ENCODE measurements at regions not wholly inside any gene's neighbourhood (a gene's known extent, or its start where the extent isn't known, plus 50 kb on each side); places are given as distances from the start of the nearest gene placed in this dataset.

DNA sequence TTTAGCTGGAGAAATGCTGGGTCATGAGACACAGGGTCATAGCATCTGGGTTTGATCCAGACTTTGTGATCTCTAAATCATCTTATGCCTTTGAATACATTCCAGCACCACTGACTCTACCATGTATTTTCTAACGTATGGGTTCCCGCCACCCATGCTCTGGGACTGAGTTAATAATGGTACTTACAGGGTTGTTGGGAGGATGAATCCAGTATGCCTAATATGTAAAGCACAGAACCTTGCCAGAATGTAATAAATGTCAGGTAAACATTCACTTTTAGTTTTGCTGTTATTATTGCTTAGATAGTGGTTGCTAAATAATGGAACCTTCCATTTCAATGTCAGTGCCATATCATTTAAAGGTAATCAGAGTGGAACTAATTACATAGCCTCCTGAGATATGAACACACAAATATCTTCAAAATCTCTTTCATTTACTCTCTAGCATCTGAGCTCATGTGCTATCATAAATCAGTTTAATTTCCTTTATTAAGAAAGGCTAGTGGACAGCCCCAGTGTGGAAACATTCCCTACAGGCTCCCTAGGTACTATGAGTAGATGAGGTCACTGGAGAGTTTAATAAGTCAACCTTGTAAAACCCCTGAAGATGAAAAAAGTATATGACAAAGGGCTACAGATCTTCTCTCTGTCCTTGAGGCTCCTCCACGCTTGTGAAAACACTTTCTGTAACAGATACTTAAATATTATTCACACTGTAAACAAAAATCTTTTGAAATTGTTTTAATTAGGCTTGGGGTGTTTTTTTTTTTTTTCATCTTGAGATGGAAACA lies 226.6 kb downstream of the ALDH8A1 start:
- Histone ChIP-seq H3K9me2 (replicated peaks; ENCODE audit: control insufficient read depth, low read length) (no peaks in the 10 kb centered on the region), H3K79me2 (ENCODE audit: control insufficient read depth, low read length) (no peaks in the 10 kb centered on the region), H3K4me3 (ENCODE audit: low read length) (no peak overlapping the region), H3K4me1 (ENCODE audit: control insufficient read depth, low read length) (no peaks in the 10 kb centered on the region), H4K20me1 (ENCODE audit: control insufficient read depth, insufficient read depth, low read depth, low read length) (no peaks in the 10 kb centered on the region), H3K4me2 (ENCODE audit: low read length) (no peak overlapping the region), H3K27ac (ENCODE audit: low read depth, low read length) (no peak overlapping the region), H3K27me3 (ENCODE audit: control insufficient read depth, low read length) (peaks cover 8% of the 10 kb centered on the region; the same call in 1 of the 2 replicates), H3K9me3 (ENCODE audit: control insufficient read depth, insufficient read depth, low read length) (no peaks in the 10 kb centered on the region), H3F3A (ENCODE audit: control insufficient read depth, insufficient read depth) (no peaks in the 10 kb centered on the region), H3K36me3 (ENCODE audit: control insufficient read depth, low read length) (no peaks in the 10 kb centered on the region)
- TF ChIP-seq EZH2phosphoT487 (IDR thresholded peaks at IDR 0.05; ENCODE audit: borderline replicate concordance, low read length) = no peak
- TF ChIP-seq, protein P1, sequence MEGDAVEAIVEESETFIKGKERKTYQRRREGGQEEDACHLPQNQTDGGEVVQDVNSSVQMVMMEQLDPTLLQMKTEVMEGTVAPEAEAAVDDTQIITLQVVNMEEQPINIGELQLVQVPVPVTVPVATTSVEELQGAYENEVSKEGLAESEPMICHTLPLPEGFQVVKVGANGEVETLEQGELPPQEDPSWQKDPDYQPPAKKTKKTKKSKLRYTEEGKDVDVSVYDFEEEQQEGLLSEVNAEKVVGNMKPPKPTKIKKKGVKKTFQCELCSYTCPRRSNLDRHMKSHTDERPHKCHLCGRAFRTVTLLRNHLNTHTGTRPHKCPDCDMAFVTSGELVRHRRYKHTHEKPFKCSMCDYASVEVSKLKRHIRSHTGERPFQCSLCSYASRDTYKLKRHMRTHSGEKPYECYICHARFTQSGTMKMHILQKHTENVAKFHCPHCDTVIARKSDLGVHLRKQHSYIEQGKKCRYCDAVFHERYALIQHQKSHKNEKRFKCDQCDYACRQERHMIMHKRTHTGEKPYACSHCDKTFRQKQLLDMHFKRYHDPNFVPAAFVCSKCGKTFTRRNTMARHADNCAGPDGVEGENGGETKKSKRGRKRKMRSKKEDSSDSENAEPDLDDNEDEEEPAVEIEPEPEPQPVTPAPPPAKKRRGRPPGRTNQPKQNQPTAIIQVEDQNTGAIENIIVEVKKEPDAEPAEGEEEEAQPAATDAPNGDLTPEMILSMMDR (IDR thresholded peaks at IDR 0.05; ENCODE audit: low read depth, low read length, poor library complexity, severe bottlenecking) = no peak

DNA sequence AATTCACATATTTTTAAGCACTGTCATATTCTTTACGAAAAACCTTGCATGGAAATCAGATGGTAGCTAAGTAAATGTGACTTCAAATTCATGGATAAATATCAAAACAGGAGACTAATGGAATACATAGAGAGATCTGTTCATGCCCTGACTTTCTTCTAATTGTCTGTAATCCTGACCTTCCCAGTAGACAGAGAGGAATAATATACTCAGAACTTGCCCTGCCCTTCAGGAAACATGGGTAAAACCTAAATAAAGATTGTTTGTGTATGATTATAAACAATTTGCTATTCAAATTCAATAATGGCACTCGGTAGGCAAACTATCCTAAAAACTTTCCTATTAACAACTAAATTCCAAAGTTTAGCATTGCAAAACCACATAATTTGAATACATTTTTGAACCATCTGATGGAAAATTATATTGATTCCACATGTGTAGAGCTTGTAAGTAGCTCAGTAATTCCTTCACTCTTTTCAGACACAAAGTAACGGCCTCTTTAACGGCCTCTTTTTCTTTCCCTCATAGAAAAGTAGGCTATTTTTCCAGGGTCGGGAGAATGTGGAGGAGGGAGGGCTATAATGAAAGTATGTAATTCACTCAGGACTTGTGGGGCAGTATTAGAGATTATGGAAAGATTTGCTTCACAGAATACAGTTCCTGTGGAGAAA lies 227.6 kb downstream of the ALDH8A1 start:
- H3K4me1 ChIP-seq (ENCODE audit: control insufficient read depth, low read length) = no peaks in the 10 kb centered on the region
- H3K4me2 ChIP-seq (ENCODE audit: low read length) = no peak overlapping the region
- no peak overlapping the region for H3K27ac ChIP-seq (ENCODE audit: low read depth, low read length)
- no peaks in the 10 kb centered on the region for H3K79me2 ChIP-seq (ENCODE audit: control insufficient read depth, low read length)
- H3K27me3 ChIP-seq (ENCODE audit: control insufficient read depth, low read length) = peaks cover 8% of the 10 kb centered on the region; the same call in 1 of the 2 replicates
- no peak for TF ChIP-seq EZH2phosphoT487 (IDR thresholded peaks at IDR 0.05; ENCODE audit: borderline replicate concordance, low read length)
- TF ChIP-seq, protein P1 (IDR thresholded peaks at IDR 0.05; ENCODE audit: low read depth, low read length, poor library complexity, severe bottlenecking) = no peak
- H3K4me3 ChIP-seq (ENCODE audit: low read length) = no peak overlapping the region
- no peaks in the 10 kb centered on the region for H3F3A ChIP-seq (ENCODE audit: control insufficient read depth, insufficient read depth)
- H3K9me2 ChIP-seq (replicated peaks; ENCODE audit: control insufficient read depth, low read length) = no peaks in the 10 kb centered on the region
- H4K20me1 ChIP-seq (ENCODE audit: control insufficient read depth, insufficient read depth, low read depth, low read length) = no peaks in the 10 kb centered on the region
- H3K9me3 ChIP-seq (ENCODE audit: control insufficient read depth, insufficient read depth, low read length) = no peaks in the 10 kb centered on the region
- no peaks in the 10 kb centered on the region for H3K36me3 ChIP-seq (ENCODE audit: control insufficient read depth, low read length)

DNA sequence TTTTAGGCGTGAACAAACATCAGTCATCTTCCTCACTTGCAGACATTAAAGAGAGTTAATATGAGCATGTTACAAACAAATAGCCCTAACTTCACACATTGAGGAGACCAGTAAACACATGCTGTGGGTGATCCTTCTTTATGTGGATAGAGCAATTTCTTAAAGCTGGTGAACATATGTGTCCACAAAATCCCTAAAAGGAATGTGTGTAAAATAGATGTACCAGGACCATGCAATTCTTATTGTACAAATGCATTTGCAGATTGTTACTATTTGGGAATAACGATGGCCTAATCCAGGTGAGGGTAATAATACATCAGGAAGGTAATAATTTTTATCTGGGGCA lies 228.9 kb downstream of the ALDH8A1 start:
- Histone ChIP-seq H3K27me3 (ENCODE audit: control insufficient read depth, low read length) (peaks cover 8% of the 10 kb centered on the region; the same call in 1 of the 2 replicates), H3K27ac (ENCODE audit: low read depth, low read length) (no peak overlapping the region), H3K79me2 (ENCODE audit: control insufficient read depth, low read length) (no peaks in the 10 kb centered on the region), H3K36me3 (ENCODE audit: control insufficient read depth, low read length) (no peaks in the 10 kb centered on the region), H3F3A (ENCODE audit: control insufficient read depth, insufficient read depth) (no peaks in the 10 kb centered on the region), H3K4me2 (ENCODE audit: low read length) (no peak overlapping the region), H3K9me3 (ENCODE audit: control insufficient read depth, insufficient read depth, low read length) (no peaks in the 10 kb centered on the region), H4K20me1 (ENCODE audit: control insufficient read depth, insufficient read depth, low read depth, low read length) (no peaks in the 10 kb centered on the region), H3K4me3 (ENCODE audit: low read length) (no peak overlapping the region), H3K9me2 (replicated peaks; ENCODE audit: control insufficient read depth, low read length) (no peaks in the 10 kb centered on the region), H3K4me1 (ENCODE audit: control insufficient read depth, low read length) (no peaks in the 10 kb centered on the region)
- no peak for TF ChIP-seq EZH2phosphoT487 (IDR thresholded peaks at IDR 0.05; ENCODE audit: borderline replicate concordance, low read length)
- TF ChIP-seq, protein P1 (IDR thresholded peaks at IDR 0.05; ENCODE audit: low read depth, low read length, poor library complexity, severe bottlenecking) = no peak

Measured in DOHH2 (cell line).